Frontal cortex (tissue), 3 donors: ENCODE measurements at regions not wholly inside any gene's neighbourhood (a gene's known extent, or its start where the extent isn't known, plus 50 kb on each side); places are given as distances from the start of the nearest gene placed in this dataset.

Source experiments
- DNase-seq, 2 donors: peaks; one replicate each; pipeline ENCODE4 v3.0.0; 2012; ENCODE audit warnings: low spot score in 2 of 2
- FAIRE-seq: peaks from 2 replicates; lab custom pipeline; 2012; peaks lifted over from hg19 to GRCh38; lab: Jason Lieb, UNC
- donor health status: control.
- donor health status: control.
- donor health status: control.

GRCh38 chr4:120536884-120537283, 385.6 kb downstream of the PRDM5 start:
- FAIRE-seq (no peak), DNase-seq (no peak)

GRCh38 chr4:120528428-120528827, 394.1 kb downstream of the PRDM5 start:
- FAIRE-seq (no peak), DNase-seq (no peak)

GRCh38 chr4:120526033-120526432, 396.5 kb downstream of the PRDM5 start:
- FAIRE-seq (no peak), DNase-seq (no peak)

GRCh38 chr4:120525106-120525505, 397.4 kb downstream of the PRDM5 start:
- DNase-seq (no peak), FAIRE-seq (no peak)

- DNase-seq, result no peak
- FAIRE-seq, result no peak
These were observed 398.3 kb downstream of the PRDM5 start for GRCh38 chr4:120524237-120524636.

- DNase-seq (no peak), FAIRE-seq (no peak)
These were observed 401.8 kb downstream of the PRDM5 start for GRCh38 chr4:120520761-120521160.

GRCh38 chr4:120517966-120518365, 404.6 kb downstream of the PRDM5 start:
- FAIRE-seq (no peak), DNase-seq (no peak)

- DNase-seq (no peak), FAIRE-seq (no peak)
These were observed 412.8 kb downstream of the PRDM5 start for GRCh38 chr4:120509719-120510118.

GRCh38 chr4:120509222-120509621, 413.3 kb downstream of the PRDM5 start:
- FAIRE-seq (no peak), DNase-seq (no peak)

GRCh38 chr4:120508036-120508435, 414.5 kb downstream of the PRDM5 start:
- DNase-seq (no peak), FAIRE-seq (no peak)

GRCh38 chr4:120506536-120506935, 416.0 kb downstream of the PRDM5 start:
- DNase-seq, result no peak
- no peak for FAIRE-seq

- FAIRE-seq (no peak), DNase-seq (no peak)
These were observed 423.8 kb downstream of the PRDM5 start for GRCh38 chr4:120498678-120499077.

GRCh38 chr4:120491481-120491880, 424.8 kb upstream of the MAD2L1 start:
- DNase-seq (no peak), FAIRE-seq (no peak)

- DNase-seq, result no peak
- no peak for FAIRE-seq
These were observed 415.1 kb upstream of the MAD2L1 start for GRCh38 chr4:120481756-120482155.

GRCh38 chr4:120472447-120473131, 405.9 kb upstream of the MAD2L1 start:
- no peak for DNase-seq
- FAIRE-seq, result no peak

GRCh38 chr4:120466429-120466828, 399.8 kb upstream of the MAD2L1 start:
- DNase-seq (no peak), FAIRE-seq (no peak)

GRCh38 chr4:120454788-120455187, 388.1 kb upstream of the MAD2L1 start:
- FAIRE-seq (no peak), DNase-seq (no peak)

- no peak for FAIRE-seq
These were observed 385.9 kb upstream of the MAD2L1 start for GRCh38 chr4:120452536-120452935.

GRCh38 chr4:120452001-120452400, 385.4 kb upstream of the MAD2L1 start:
- no peak for FAIRE-seq
- no peak for DNase-seq

More at GRCh38 chr4:120452536-120452935, 385.9 kb upstream of the MAD2L1 start:
- DNase-seq, result no peak

- DNase-seq (no peak), FAIRE-seq (no peak)
These were observed 381.1 kb upstream of the MAD2L1 start for GRCh38 chr4:120447774-120448173.

GRCh38 chr4:120446051-120446567, 379.5 kb upstream of the MAD2L1 start:
- no peak for DNase-seq
- FAIRE-seq, result no peak

- no peak for DNase-seq
- no peak for FAIRE-seq
These were observed 378.5 kb upstream of the MAD2L1 start for GRCh38 chr4:120445186-120445585.
